Ovary (tissue), 3 donors: ENCODE measurements at regions not wholly inside any gene's neighbourhood (a gene's known extent, or its start where the extent isn't known, plus 50 kb on each side); places are given as distances from the start of the nearest gene placed in this dataset.

ENCODE experiments used
- CTCF ChIP-seq, 3 donors: fragments of 450-650 bp in 2 of 3; fragments of 200-600 bp in 1 of 3; IDR thresholded peaks; one replicate each; pipeline versions ENCODE4 v1.5.1 to v1.8.0; 2016 to 2022; ENCODE audit warnings: antibody characterized with exemption in 3 of 3, mild to moderate bottlenecking in 1 of 3
- EP300 ChIP-seq: sonication (generic); formaldehyde crosslinking; IDR thresholded peaks from one replicate; pipeline ENCODE4 v1.6.1; 2017; ENCODE audit warnings: antibody characterized with exemption
- POLR2A ChIP-seq: fragments of 450-650 bp; IDR thresholded peaks from one replicate; pipeline ENCODE4 v1.6.1; 2017; ENCODE audit warnings: antibody characterized with exemption, mild to moderate bottlenecking, moderate library complexity
- donor health status: DM: no; HTN: no; CAD: no.

GRCh38 chr9:3151672-3152576 is 308.0 kb upstream of the PUM3 start:
- TF ChIP-seq CTCF (IDR thresholded peaks at IDR 0.05) (no peak), POLR2A (no peak), EP300 (no peak)
